ENCODE measurements at regions not wholly inside any gene's neighbourhood (a gene's known extent, or its start where the extent isn't known, plus 50 kb on each side); places are given as distances from the start of the nearest gene placed in this dataset.

DNA sequence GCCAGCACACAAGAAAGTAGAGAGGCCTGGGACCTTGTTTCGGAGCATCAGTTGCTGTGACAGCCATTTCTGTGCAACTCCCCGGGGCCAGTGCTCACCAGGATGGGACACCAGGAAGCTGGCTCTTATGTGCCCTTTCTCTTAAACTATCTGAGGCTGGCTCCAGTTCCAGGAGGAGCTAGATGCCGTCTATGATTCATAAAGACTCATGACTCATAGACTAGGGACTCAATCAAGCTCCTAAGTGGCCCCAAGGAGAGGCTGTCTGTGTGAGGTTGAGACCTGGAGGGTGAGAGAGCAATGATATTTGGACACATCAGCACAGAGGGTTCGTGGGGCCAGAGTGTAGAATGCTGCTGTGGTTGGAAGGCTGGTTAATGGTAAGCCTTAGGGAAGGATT, 580.1 kb downstream of the CCSER2 start:
- H3K27ac ChIP-seq, result no peak overlapping the region
- no peaks in the 10 kb centered on the region for H3K9me3 ChIP-seq (ENCODE audit: low read depth)
- WGBS (ENCODE audit: low lambda C conversion rate, missing lambda C conversion rate), result 76% methylated on average over 4 of the region's 4 CpGs
- H3K27me3 ChIP-seq, result no peaks in the 10 kb centered on the region
- H3K36me3 ChIP-seq (replicated peaks; ENCODE audit: insufficient read depth, low read depth), result no peaks in the 10 kb centered on the region
- DNase-seq (ENCODE audit: low spot score), result peak; percentile 13
- no peaks in the 10 kb centered on the region for H3K79me2 ChIP-seq
- no peaks in the 10 kb centered on the region for H4K20me1 ChIP-seq (ENCODE audit: insufficient read depth, poor library complexity, severe bottlenecking)
- H3K9me2 ChIP-seq (replicated peaks; ENCODE audit: insufficient read depth), result no peaks in the 10 kb centered on the region
- H3K4me3 ChIP-seq, result no peak overlapping the region
- H2AFZ ChIP-seq, result no peak overlapping the region
- no peaks in the 10 kb centered on the region for H3K4me1 ChIP-seq (ENCODE audit: insufficient read depth)
- TF ChIP-seq EZH2phosphoT487 (IDR thresholded peaks at IDR 0.05; ENCODE audit: low read depth, severe bottlenecking, unreplicated experiment) (no peak), EZH2 (IDR thresholded peaks at IDR 0.05; ENCODE audit: borderline replicate concordance) (no peak)
- TF ChIP-seq, protein P1, sequence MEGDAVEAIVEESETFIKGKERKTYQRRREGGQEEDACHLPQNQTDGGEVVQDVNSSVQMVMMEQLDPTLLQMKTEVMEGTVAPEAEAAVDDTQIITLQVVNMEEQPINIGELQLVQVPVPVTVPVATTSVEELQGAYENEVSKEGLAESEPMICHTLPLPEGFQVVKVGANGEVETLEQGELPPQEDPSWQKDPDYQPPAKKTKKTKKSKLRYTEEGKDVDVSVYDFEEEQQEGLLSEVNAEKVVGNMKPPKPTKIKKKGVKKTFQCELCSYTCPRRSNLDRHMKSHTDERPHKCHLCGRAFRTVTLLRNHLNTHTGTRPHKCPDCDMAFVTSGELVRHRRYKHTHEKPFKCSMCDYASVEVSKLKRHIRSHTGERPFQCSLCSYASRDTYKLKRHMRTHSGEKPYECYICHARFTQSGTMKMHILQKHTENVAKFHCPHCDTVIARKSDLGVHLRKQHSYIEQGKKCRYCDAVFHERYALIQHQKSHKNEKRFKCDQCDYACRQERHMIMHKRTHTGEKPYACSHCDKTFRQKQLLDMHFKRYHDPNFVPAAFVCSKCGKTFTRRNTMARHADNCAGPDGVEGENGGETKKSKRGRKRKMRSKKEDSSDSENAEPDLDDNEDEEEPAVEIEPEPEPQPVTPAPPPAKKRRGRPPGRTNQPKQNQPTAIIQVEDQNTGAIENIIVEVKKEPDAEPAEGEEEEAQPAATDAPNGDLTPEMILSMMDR (IDR thresholded peaks at IDR 0.05; ENCODE audit: poor library complexity), result no peak
- H3K4me2 ChIP-seq, result no peak overlapping the region

DNA sequence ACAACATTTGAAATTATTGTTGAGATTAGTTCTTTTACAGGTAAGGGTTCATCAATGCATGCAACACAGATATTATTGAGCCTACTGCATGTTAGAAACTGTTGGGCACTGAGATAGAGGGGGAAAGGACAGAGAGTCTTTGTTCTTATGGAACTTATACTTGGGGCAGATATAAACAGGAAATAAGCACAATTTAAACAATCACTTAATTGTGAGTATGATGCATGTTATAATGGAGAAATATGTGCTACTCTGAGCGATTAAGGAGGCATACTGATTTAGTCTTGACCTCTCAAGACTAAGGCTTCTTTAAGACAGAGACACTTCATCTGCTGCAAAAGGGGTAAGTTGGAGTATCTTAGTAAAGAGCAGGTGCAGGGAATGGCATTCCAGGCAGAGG, 593.3 kb downstream of the CCSER2 start:
- no peak overlapping the region for H3K4me2 ChIP-seq
- no peaks in the 10 kb centered on the region for H4K20me1 ChIP-seq (ENCODE audit: insufficient read depth, poor library complexity, severe bottlenecking)
- 77% methylated on average over 1 of the region's 1 CpG for WGBS (ENCODE audit: low lambda C conversion rate, missing lambda C conversion rate)
- no peaks in the 10 kb centered on the region for H3K9me3 ChIP-seq (ENCODE audit: low read depth)
- H3K27me3 ChIP-seq, result no peaks in the 10 kb centered on the region
- H2AFZ ChIP-seq, result no peak overlapping the region
- H3K4me3 ChIP-seq, result no peak overlapping the region
- no peaks in the 10 kb centered on the region for H3K79me2 ChIP-seq
- no peaks in the 10 kb centered on the region for H3K9me2 ChIP-seq (replicated peaks; ENCODE audit: insufficient read depth)
- no peak for DNase-seq (ENCODE audit: low spot score)
- H3K4me1 ChIP-seq (ENCODE audit: insufficient read depth), result no peaks in the 10 kb centered on the region
- TF ChIP-seq, protein P1 (IDR thresholded peaks at IDR 0.05; ENCODE audit: poor library complexity), result no peak
- TF ChIP-seq EZH2 (IDR thresholded peaks at IDR 0.05; ENCODE audit: borderline replicate concordance) (no peak), EZH2phosphoT487 (IDR thresholded peaks at IDR 0.05; ENCODE audit: low read depth, severe bottlenecking, unreplicated experiment) (no peak)
- no peaks in the 10 kb centered on the region for H3K36me3 ChIP-seq (replicated peaks; ENCODE audit: insufficient read depth, low read depth)
- H3K27ac ChIP-seq, result no peak overlapping the region

DNA sequence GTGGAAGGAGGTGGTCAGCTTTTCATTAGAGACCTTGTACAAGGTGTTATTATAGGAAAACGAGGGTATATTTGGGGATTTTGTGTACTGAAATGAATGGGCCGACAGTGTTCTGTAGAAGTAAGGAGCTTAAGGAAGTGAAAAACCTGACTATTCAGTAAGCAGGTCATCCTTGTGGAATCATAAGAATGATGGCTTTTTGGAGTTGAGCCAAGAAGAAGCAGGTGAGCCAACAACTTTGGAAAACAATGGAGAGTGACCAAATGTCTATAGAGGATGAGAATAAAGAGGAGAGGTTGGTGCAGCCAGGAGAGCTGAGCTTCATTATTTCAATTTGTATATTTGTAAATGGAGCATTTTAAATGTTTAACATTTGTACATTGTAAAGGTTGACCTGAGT, 595.7 kb downstream of the CCSER2 start:
- TF ChIP-seq EZH2 (IDR thresholded peaks at IDR 0.05; ENCODE audit: borderline replicate concordance) (no peak), EZH2phosphoT487 (IDR thresholded peaks at IDR 0.05; ENCODE audit: low read depth, severe bottlenecking, unreplicated experiment) (no peak)
- TF ChIP-seq, protein P1 (IDR thresholded peaks at IDR 0.05; ENCODE audit: poor library complexity), result no peak
- no peaks in the 10 kb centered on the region for H3K36me3 ChIP-seq (replicated peaks; ENCODE audit: insufficient read depth, low read depth)
- no peak overlapping the region for H3K4me3 ChIP-seq
- WGBS (ENCODE audit: low lambda C conversion rate, missing lambda C conversion rate), result 76% methylated on average over 2 of the region's 2 CpGs
- no peaks in the 10 kb centered on the region for H3K9me2 ChIP-seq (replicated peaks; ENCODE audit: insufficient read depth)
- no peak overlapping the region for H3K27ac ChIP-seq
- no peaks in the 10 kb centered on the region for H4K20me1 ChIP-seq (ENCODE audit: insufficient read depth, poor library complexity, severe bottlenecking)
- H3K9me3 ChIP-seq (ENCODE audit: low read depth), result no peaks in the 10 kb centered on the region
- no peak for DNase-seq (ENCODE audit: low spot score)
- no peak overlapping the region for H3K4me2 ChIP-seq
- no peaks in the 10 kb centered on the region for H3K4me1 ChIP-seq (ENCODE audit: insufficient read depth)
- H3K79me2 ChIP-seq, result no peaks in the 10 kb centered on the region
- H2AFZ ChIP-seq, result no peak overlapping the region
- no peaks in the 10 kb centered on the region for H3K27me3 ChIP-seq

DNA sequence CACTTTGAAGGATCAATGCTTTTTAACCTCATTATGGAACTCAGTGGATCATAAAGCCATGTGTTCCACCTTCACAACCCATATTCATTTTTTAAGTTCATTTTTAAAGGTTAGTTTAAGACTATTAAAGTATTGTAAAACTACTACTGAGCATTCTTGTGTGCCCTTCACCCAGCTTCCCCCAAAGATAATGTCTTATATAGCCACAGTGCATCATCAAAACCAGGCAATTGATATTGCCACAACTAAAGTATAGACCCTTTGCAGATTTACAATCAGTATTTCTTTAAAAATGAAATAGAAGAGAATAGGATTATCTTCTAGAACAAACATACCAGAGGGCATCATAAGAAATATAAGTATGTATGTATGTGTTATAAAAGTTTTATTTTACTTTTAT, 597.1 kb downstream of the CCSER2 start:
- TF ChIP-seq, protein P1 (IDR thresholded peaks at IDR 0.05; ENCODE audit: poor library complexity), result no peak
- TF ChIP-seq EZH2 (IDR thresholded peaks at IDR 0.05; ENCODE audit: borderline replicate concordance) (no peak), EZH2phosphoT487 (IDR thresholded peaks at IDR 0.05; ENCODE audit: low read depth, severe bottlenecking, unreplicated experiment) (no peak)
- Histone ChIP-seq H3K4me3 (no peak overlapping the region), H3K4me2 (no peak overlapping the region), H3K36me3 (replicated peaks; ENCODE audit: insufficient read depth, low read depth) (no peaks in the 10 kb centered on the region), H3K27ac (no peak overlapping the region), H2AFZ (no peak overlapping the region), H3K79me2 (no peaks in the 10 kb centered on the region), H3K9me2 (replicated peaks; ENCODE audit: insufficient read depth) (no peaks in the 10 kb centered on the region), H3K4me1 (ENCODE audit: insufficient read depth) (no peaks in the 10 kb centered on the region), H3K9me3 (ENCODE audit: low read depth) (no peaks in the 10 kb centered on the region), H3K27me3 (no peaks in the 10 kb centered on the region), H4K20me1 (ENCODE audit: insufficient read depth, poor library complexity, severe bottlenecking) (no peaks in the 10 kb centered on the region)
- no peak for DNase-seq (ENCODE audit: low spot score)
